SU-DHL-6 (cell line): ENCODE measurements at regions not wholly inside any gene's neighbourhood (a gene's known extent, or its start where the extent isn't known, plus 50 kb on each side); places are given as distances from the start of the nearest gene placed in this dataset.

Experiments
- EZH2phosphoT487 ChIP-seq: fragments of 200-600 bp; sonication (generic), shearing (Covaris generic); conservative IDR thresholded peaks from 2 replicates; pipeline ENCODE4 v1.6.1; 2018; ENCODE audit warnings: mild to moderate bottlenecking, antibody characterized with exemption, low read length, moderate library complexity, mixed read lengths
- TF ChIP-seq, protein P1 (sequence below): fragments of 200-600 bp; sonication (generic); IDR thresholded peaks from one replicate; pipeline ENCODE4 v1.5.1; 2017; ENCODE audit warnings: antibody characterized with exemption, mild to moderate bottlenecking, low read length, moderate library complexity; ENCODE audit not compliant: insufficient read depth, poor library complexity, severe bottlenecking

DNA sequence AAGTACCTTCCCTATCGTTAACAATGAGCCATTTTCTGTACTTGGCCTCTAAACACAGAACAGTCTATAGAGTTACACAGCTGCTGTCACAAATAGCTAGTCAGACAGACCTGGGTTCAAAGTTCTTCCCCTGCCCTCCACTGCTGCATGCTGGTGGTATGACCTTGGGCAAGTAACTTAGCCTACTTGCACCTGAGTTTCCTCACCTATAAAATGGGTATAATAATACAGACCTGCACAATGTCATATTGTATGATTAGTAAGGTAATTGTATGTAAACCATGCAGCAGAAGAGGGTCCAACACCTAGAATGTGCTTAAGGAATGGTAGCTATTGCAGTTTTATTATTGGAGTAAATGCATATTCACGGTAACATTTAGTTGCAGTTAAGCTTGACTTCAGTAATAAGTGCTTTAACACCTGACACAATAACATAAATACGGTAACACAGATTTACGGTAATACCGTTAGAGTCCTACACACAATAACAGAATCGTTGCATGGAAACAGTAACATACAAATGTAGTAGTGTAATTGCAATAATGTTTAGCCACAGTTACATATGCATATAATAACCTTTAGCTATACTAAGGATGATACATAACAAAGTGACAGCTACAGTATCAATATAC, 193.3 kb upstream of the CSF3R start:
- TF ChIP-seq, protein P1, sequence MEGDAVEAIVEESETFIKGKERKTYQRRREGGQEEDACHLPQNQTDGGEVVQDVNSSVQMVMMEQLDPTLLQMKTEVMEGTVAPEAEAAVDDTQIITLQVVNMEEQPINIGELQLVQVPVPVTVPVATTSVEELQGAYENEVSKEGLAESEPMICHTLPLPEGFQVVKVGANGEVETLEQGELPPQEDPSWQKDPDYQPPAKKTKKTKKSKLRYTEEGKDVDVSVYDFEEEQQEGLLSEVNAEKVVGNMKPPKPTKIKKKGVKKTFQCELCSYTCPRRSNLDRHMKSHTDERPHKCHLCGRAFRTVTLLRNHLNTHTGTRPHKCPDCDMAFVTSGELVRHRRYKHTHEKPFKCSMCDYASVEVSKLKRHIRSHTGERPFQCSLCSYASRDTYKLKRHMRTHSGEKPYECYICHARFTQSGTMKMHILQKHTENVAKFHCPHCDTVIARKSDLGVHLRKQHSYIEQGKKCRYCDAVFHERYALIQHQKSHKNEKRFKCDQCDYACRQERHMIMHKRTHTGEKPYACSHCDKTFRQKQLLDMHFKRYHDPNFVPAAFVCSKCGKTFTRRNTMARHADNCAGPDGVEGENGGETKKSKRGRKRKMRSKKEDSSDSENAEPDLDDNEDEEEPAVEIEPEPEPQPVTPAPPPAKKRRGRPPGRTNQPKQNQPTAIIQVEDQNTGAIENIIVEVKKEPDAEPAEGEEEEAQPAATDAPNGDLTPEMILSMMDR = no peak
- no peak for TF ChIP-seq EZH2phosphoT487
